ENCODE measurements at regions not wholly inside any gene's neighbourhood (a gene's known extent, or its start where the extent isn't known, plus 50 kb on each side); places are given as distances from the start of the nearest gene placed in this dataset.

DNA sequence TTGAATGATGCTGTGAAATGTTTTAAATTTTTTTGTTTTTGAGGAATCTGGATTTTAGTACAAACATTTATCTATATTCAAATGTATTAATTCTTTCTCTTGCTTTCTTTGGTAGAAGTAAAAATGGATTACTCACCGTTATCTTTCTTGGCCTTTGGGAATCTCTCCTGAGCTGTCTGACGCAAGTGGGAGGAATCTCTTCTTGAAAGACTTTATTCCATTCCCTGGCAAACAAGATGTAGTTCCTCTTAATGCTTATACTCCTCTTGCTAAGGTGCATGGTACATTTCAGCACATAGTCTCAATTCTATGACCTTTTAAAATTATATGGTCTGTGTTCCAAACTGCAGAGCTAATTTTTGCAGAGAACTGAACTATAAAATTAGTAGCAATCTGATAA, 246.2 kb upstream of the SLC10A2 start:
- DNase-seq, result no peak

DNA sequence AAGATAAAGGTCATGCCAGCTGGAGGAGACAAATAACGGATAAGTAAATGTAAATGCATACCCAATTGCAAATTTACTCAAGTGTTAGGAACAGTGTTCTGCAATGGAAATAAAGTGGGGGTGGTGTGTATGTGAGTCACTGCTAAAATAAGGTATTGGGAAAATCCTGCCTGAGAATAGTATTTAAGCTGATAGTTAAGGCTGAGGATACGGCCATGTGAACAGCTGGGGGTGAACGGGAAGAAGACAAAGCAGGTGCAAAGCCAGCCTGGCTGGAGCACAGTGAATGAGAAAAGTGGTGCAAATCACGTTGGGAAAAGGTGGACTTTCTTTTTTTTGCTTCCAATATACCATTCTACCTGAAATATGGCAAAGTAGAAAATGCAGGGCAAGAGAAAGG, 242.4 kb upstream of the SLC10A2 start:
- no peak for DNase-seq

DNA sequence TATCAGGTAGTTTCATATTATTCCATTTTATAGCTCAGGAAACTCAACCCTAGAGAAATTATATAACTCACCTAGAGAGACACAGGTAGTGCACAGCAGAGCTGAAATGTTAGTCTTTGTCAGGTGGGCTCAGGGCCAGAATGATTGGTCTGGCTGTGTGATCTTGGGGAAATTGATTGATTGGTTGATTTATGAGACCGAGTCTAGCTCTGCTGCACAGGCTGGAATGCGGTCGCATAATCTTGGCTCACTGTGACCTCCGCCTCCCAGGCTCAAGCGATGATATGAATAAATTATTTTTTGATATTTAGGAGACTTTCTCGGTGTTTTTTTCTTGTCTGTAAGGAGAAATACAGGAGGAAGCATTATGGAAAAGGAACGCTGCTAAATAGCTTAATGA, 239.9 kb upstream of the SLC10A2 start:
- no peak for DNase-seq

DNA sequence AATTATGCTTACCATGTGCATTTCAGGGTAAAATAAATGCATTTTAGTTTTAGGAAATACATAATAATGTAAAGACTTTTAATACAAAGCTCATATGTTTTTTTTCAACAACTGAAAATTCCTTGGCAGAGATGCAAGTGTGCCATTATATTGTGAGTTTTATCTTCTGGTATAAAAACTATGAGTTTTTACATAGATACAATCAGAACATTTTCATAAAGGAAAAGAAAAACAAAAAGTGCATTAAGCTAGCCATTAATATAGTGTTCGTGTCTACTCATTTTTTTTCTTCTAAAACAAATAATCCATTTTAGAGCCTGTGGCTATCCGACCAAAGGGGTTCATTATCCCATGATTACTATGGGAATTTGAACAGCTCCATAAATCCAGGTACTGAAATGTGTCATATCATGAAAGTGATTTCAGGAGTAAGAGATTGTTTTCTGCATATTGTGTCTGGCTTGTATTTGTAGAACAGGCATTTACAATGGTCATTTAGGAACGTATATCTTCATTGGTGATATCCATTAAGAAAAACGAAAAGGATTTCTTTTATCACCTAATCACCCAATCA, 236.9 kb upstream of the SLC10A2 start:
- no peak for DNase-seq

DNA sequence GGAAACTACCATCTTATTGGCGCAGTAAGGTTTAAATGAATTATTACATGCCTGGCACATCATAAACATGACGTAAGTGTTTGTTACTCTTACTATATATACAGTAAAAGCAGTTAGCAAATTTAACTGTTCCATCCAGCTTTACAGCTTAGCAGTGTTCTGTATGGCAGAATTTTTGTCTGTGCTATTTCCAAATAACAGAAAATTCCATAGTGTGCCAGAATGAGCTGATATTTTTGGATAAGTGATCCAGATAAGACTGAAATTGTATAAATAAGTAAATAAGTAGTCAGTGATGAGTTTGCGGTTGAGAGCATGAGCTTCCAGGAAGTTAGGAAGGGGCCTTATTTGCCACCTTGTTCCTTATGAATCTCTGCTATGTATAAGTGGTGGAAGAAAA, 236.5 kb upstream of the SLC10A2 start:
- DNase-seq, result no peak

DNA sequence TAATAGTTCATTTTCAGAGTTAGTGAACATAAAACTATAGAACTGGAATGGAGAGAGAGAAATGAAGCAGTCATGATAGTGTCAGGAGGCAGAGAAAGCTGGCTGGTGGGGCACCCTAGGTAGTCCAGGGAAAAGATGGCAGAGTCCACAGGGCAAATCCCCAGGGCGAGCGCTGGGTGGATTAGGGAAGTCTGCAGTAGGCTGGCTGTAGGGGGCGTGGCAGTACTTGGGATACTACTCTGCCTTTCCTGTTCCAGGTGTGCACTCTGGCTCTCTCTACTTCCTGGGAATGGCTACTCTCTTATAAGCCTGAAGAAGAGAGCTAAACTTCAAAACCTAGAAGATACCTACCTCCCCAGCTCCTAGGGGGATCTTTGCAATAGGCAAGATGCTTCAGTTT, 232.9 kb upstream of the SLC10A2 start:
- DNase-seq, result no peak

DNA sequence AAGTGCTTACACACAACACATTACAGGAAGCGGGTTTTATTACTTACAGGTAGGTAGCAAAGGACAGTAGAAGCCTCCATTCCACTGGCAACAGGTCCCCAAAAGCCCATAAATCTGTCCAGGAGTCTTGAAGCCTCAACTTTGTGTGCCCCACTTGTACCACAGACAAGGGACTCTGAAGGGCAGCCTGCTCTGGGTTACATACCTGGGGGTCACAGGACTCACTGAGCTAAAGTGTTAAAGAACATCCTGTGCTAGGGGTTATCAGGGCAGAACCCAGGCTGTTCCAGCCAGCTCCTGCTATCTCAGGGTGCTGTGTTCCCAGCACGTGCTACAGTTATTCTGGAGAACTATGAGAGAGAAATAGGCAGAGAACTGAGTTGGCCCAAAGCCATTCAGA, 230.9 kb upstream of the SLC10A2 start:
- no peak for DNase-seq

DNA sequence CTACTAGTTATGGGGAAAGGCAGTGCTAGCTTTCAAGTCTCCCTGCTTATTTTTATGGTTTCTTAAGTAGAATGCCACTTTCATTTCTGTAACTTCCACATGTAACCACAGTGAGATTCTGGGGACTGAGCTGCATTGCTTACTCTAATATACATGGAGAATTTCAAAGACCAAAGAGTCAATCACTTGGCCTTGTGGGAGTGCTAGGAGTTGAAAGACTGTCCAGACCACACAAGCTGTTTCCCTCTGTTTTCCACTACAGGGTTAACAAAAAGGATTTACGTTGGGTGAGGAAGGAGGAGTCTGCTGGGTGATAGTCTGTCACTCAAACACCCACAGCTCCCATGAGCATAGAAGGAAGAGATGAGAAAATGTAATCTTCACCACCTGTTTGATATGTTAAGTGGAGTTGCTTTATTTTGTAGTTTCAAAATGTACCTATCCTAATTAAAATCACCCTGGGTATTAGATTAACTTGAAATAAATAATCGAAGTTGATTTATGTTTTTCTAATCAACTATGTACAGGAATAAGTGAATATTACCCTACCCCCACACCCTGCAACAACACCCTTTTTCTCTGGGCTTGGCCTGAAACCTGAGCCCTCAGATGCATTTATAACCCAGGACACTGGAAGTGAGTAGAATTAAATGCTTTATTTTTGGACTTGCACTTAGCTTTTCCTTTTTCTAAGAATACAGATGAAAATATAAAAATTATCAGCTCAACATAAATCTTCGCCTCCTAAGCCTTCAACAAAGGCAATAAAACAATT, 225.8 kb upstream of the SLC10A2 start:
- no peak for DNase-seq

DNA sequence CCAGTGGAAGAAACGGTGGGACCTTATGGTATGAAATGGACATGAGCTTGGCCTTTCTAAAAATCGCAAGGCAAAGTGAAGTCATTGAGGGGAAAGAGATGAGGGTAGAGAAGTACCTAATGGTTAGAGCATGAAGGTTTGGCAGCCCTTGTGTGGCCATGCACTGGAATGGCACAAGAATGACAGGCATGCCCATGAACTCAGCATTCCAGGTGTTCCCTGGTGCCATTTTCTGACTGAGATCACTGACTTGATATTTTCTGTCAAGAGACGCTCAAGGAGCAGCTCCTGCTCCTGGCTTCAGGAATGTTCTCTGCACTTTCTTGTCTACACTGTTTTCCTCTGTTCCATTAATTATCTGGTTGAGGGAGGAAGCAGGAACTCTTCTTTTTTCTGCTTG, 225.0 kb upstream of the SLC10A2 start:
- DNase-seq, result no peak

DNA sequence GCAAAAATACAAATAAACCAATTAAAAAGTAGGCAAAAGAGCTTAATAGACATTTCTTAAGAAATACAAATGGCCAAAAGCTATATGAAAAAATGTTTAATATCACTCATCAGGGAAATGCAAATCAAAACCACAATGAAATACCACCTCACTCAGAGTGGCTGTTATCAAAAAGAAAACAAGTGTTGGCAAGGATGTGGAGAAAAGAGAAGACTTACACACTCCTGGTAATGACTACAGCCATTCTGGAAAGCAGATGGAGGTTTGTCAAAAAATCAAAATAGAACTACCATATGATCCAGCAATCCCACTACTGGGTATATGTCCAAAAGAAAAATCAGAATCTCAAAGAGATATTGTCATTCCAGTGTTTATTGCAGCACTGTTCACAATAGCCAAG, 223.5 kb upstream of the SLC10A2 start:
- no peak for DNase-seq

DNA sequence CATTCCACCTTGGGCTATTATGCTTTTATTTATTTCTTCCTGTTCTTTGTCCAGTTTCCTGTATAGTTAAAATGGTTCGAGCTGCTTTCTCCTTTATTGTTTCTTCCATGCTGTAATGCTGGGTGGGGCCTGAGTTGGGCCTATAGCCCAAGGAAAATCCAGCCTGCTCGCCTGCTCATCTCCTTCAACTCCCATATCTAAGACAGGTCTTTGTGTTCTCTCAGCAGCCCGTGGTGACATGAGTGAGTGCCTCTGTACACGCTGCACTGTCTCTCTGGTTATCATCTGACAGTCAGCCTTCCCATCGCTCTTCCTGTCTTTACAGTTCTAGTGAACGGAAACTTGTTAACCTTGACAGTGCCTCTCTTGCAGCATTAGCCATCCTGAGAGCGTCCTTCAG, 221.9 kb upstream of the SLC10A2 start:
- no peak for DNase-seq

DNA sequence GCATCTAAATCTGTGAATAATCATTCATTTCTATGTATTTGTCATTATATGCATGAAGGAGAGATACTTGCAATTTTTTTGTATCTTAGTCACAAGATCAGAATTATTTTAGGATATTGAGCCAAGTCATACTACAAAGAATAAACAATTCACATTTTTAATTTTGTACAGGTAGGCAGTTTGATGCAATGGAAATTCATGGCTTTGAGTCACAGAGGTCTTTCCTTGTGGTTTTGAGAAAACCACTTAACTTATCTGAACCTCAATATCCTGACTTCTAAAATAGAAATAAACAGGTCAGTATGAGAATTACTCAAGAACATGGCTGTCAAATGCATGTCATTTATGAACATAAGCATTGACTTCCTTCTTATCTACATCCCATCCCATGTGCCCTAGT, 221.4 kb upstream of the SLC10A2 start:
- no peak for DNase-seq

DNA sequence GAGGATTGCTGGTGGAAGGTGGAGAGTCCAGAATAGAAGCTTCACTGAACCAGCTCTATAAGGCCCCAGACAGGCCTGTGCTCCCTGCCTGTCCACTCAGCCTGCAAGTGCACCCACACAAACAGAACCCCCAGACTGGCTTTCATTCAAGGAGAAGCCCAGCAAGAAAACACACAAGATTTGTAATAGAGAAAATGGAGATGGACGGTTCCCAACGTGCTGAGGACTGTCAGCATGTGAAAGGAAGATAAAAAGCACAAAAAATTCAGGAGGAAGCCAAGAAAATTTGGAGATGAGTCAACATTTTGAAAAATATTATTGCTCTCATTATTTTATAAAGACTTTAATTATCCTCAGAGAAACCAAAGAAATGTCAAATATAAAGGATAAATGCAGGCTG, 218.2 kb upstream of the SLC10A2 start:
- DNase-seq, result no peak

DNA sequence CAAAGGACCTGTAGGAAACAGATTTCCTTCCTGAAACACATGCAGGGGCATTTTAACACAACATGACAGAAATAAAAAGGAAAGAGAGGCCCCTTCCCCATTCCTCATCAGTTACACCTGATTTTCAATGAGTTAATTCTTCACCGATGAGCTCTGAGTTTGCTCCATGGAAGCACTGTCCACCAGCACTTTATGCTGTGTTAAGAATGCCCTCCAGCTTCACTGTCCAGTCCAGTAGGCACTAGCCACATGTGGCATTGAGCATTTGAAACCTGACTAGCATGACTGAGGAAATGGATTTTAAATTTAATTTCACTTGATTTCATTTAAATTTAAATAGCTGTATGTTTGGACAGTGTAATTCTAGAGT, 217.2 kb upstream of the SLC10A2 start:
- DNase-seq, result no peak

DNA sequence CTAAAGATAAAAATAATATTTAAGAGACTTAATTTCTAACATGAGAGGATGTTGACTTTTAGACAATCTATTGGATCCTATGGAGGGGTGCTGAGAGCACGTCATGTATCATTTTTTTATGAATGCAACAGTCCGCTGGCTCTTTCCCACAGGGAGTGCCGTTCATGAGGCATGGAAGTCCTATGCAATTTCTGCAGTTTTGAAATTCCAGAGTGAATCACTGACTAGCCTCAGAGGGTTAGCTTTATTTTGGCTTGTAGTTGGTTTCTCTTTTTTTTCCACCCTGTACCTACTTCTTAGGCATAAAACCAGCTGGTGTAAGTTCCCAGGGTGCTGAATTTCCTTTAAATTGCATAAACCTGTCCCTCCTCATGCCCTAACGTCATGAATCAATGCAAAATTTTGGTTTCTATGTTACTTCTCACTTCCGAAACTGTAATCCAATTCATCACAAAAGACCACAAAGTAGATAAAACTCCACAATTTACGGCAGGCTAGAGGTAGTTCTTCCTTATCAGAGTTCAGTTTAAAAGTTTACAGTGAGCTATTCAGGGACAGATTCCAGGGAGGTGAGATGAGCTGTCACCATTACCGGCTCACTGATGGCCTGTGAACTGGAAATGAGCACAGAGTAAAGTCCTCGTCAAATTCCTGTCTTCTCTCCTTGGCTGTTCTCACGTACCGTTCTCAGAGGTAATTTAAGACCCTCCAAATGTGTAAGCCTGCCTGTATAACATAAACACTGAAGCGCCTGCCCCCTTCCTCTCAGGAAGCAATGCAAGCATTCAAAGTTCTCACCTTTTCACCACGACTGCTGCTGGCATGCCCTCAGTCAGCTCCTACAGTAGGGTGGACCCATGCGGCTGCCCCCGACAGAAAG, 216.6 kb upstream of the SLC10A2 start:
- DNase-seq, result no peak

DNA sequence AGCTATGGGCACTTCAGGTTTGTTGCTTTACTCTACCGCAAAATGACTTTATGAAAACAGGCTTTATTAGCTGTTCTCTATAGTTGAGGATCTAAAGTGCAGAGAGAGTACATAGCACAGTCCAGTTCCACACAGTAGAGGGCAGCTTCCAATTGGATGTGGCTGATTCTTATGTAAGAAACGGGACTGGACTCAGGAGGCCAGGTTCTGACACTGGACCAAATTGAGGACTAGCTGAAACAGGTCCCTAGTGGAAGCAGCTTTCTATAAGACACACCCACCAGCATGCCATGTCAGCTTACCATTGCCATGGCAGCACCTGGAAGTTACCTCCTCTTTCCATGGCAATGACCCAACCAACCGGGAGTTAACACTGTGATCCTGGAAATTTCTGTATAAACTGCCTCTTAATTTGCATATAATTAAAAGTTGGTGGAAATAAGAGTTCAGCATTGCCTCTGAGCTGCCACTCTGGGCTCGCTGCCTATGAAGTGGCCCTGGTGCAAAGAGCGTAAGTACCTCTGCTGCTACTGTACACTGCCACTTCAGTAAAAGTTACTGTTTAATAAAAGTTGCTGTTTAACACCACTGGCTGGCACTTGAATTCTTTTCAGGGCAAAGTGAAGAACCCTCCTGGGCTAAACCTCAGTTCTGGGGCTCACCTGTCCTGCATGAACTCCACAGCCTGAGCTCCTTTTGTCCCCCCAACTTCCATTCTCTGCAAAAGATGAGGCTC, 211.9 kb upstream of the SLC10A2 start:
- DNase-seq, result no peak

DNA sequence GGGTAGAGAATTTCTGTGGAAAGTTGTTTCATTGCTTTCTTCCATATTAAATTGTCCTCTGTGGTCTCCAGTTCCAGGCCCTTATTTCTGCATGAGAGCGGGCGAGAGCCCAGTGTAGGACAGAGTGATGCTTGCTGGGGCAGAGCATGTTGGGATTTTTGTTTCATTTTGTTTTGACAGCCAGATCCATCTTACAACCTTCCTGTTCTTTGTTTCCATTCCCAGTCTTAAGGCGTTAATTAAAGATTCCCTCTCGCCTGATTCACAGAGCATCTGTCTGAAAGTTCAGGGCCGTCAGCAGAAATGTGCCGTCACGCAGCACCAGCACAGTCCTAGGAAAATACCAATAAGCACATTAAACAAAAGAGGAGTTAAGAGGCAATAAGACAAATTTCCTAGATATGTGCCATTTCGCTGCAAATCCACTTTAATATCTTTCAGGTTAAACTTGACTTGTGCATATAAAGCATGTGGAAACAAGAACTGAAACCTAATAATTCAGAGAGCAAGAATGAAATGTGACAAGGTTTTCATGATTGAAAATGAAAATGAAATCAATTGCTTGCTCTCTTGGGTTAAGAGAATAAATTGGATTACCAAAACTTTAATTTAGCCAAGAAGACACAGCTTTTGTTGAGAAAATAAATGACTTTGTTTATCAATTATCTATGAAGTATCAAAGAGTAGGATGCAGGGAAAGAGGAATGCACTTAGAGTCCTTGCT, 210.7 kb upstream of the SLC10A2 start:
- no peak for DNase-seq

DNA sequence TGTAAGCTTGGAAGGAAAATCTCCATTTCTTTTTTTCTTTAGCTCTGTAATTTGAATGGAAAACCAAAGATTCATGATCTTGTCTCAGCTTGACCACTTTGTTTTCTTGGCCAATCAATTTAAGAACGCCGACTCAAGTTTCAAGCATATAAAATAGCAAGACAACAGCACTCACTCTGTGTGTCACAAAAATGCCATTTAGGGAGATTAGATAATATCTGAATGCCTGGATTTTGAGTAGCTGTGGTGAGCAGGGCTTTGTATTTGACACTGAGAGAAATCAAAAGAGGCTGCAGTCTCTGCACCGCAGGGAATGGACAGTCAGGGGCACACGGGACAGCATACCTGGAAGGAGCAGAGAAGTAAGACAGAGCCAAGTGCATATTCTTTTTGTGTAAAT, 209.5 kb upstream of the SLC10A2 start:
- no peak for DNase-seq

DNA sequence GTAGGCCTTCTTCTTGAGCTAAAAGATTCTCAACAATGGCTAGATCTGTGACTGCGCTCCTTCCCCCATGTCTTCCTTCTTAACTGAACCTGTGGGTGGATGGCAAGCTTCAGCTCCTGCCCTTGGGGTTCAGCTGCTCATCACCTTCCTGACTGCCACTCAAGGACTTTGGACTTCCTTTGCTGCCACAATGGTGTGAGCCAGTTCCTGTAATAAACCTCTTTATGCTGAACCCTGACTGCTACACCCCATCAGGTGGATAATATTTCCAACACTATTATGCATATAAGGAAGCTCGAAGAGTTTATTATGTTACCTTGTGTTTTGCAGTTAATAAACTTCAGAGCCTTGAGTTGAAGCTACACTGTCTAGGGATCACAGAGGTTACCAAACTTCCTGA, 208.9 kb upstream of the SLC10A2 start:
- DNase-seq, result no peak

DNA sequence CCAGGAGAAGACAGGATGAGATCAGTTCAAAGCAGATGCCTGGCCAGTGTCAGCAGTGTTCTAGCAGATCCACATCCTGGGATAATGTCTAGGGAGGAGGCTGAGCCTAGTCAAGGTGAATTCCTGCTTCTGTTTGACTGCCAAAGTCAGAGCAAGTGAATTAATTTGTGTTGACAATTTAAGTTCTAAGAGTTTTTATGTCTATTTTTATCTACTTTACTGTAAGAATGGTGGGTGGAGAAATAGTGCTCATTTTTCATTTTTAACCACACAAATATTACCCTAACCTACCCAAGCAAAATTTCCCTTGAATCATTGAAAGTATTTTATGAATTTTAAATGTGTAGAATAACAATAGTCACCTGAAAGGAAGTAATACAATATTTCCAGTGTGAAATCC, 207.6 kb upstream of the SLC10A2 start:
- DNase-seq, result no peak

DNA sequence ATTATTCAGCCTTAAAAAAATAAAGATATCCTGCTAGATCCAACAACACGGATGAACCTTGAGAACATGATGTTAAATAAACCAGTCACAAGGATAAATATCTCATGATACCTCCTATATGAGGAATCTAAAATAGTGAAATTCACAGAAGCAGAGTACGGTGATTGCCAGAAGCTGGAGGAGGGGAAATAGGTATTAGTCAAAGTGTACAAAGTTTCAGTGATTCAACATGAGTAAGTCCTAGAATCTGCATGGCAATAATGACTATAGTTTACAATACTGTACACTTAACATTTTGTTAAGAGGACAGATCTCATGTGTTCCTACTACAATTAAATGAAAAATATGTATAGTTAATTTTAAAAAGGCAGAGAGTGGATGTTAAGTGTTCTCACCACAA, 206.6 kb upstream of the SLC10A2 start:
- no peak for DNase-seq

DNA sequence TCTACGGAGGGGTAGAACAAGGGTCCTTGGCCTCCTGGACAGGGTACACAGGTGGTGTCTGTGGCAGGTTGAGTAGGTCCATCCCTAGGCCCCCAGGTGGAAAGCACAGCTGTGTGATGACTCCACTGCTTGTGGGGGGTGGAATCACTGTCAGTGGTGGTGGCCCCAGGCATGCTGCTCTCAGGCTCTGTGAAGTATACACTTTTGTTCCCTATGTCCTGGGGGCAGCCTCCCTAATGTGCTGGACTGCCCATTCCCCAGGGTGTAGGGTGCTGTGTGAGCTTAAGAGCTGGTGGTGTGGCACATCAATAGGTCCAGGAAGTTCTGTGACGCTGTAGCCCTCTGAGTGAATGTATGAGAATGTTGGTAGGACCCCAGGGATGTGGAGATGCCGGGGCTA, 197.2 kb upstream of the SLC10A2 start:
- DNase-seq, result no peak
